ENCODE measurements at regions not wholly inside any gene's neighbourhood (a gene's known extent, or its start where the extent isn't known, plus 50 kb on each side); places are given as distances from the start of the nearest gene placed in this dataset.
"Not testable (repeated sequence)": the region's sequence is repeated elsewhere in the genome, so short reads cannot be mapped to it uniquely, and the experiment has no call there.

DNA sequence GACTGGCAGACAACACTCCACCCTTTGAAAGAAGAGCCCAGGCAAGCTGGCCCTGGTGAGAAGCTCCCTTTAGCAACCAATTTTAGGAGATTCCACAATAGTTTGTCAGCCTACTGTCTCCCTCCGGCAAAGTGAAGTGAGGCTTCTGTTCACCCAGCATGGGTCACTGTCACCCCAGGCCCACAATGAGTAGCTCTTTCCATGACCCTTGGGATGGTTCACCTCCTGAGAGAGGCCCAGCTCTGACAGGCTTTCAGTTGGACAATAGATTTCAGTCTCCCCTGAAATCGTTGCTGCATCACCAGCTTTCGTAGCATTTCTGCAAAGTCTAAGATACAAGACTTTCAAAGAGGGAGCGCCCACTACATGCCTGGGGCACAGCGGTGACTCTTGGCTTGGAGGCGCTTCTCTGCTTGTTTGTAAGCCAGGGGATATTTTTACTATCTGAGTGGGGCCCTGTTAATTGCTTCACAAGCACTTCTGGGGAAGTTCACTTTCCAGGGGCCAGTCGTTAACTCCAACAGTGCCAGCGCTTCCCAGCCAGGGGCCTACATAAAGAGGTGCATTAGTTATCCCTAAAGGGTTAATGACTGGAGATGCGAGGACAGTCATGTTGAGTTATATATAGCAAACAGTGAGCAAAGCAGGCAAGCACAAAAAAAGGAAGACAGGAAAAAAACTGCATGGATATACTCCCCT lies 255.7 kb downstream of the BCL2L11 start:
- H3K4me3 ChIP-seq (ENCODE audit: low read depth, low read length); DNase-seq (ENCODE audit: low read depth): not testable (repeated sequence)

DNA sequence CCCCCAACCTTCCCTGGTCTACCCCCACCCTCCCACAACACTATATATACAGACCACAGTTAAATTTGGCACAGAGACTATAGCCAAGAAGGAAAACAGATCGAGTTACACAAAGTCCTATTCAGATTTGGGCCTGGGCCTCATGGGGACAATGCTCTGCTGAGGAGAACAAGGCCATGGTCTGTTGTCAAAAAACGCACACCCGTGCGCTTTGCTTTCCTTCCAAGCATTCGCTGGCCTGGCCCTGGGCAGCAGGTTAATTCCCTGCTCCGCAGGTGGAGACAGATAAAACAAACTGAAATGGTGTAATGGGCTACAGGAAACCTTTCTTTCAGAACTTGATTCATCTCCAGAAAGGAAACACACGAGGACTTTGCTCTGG lies 256.2 kb downstream of the BCL2L11 start:
- H3K4me3 ChIP-seq (ENCODE audit: low read depth, low read length), result not testable (repeated sequence)

DNA sequence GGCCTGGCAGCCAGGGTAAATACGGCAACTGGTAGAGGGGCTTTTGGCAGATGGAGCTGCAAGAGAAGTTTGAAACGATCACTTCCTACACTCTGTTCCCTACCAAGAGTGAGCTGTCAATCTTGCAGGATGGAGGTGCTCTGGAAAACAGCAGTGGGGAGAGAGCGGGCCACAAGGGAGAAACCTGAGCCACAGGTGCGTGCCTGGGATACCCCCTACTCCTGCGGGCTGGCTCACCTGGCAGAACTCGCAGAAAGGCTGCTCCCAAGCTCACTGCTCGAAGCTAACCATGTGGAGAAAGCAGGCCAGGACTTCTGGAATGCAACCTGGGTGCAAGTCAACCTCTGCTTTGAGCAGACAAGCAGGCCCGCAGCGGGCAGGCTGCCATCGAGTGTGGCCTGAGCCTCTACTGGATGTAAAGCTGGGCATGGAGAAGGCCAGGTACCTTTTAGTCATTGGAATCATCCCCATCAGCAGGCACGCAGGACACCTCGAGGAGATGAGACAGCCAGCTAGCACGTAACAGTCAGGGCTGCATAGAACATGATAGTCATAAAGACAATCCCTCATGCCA lies 256.8 kb downstream of the BCL2L11 start:
- H3K4me3 ChIP-seq (ENCODE audit: low read depth, low read length); DNase-seq (ENCODE audit: low read depth): not testable (repeated sequence)

More for the DNA sequence above, 256.2 kb downstream of the BCL2L11 start:
- not testable (repeated sequence) for DNase-seq (ENCODE audit: low read depth)

DNA sequence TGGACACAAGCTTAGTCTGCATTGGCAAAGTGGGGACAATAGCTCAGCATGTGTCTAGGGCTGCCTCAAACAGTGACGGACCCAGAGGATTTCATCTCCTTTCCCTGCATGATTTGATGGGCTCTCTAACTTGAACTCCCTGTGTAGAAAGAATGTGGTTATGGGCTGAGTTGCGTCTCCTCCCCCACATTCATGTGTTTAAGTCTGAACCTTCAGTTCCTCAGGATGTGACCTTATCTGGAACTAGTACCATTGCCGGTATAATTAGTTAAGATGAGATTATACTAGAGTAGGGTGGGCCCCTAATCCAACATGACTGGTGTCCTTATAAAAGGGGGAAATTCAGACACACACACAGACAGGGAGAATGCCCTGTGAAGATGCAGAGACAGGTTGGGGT lies 257.6 kb downstream of the BCL2L11 start:
- not testable (repeated sequence) for H3K4me3 ChIP-seq (ENCODE audit: low read depth, low read length); DNase-seq (ENCODE audit: low read depth)

DNA sequence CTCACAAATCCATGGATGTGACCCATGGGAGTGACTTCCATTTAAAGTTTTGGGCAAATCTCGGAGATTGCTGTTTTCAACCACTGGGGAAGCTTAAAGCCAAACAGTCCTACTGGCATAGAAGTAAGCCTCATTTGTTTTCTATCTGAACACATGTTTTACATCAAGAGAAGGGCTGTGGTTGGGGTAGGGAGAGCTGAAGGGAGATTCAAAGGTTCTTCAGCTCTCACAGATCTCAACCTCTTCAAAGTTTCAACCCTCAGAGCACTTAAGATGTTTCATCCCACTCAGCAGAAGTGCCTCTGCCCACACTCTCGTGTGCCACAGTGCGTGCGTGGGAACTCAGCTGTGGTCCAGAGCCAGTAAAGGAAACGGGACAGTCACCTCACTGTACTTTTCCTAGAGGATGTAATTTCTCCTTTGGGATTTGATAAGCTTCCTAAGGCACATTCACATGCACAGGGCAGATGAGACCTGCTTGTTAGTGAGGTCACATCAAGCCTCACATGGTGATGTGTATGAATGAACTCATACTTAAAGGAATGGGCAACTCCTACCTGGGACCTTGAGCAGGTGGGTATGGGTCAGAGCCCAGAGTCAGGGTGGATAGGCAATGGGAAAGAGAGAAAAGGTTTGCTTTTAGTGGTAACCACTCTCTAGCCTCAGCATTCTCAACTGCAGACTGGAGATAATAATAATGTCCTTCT lies 260.2 kb downstream of the BCL2L11 start:
- DNase-seq (ENCODE audit: low read depth); H3K4me3 ChIP-seq (ENCODE audit: low read depth, low read length): not testable (repeated sequence)

DNA sequence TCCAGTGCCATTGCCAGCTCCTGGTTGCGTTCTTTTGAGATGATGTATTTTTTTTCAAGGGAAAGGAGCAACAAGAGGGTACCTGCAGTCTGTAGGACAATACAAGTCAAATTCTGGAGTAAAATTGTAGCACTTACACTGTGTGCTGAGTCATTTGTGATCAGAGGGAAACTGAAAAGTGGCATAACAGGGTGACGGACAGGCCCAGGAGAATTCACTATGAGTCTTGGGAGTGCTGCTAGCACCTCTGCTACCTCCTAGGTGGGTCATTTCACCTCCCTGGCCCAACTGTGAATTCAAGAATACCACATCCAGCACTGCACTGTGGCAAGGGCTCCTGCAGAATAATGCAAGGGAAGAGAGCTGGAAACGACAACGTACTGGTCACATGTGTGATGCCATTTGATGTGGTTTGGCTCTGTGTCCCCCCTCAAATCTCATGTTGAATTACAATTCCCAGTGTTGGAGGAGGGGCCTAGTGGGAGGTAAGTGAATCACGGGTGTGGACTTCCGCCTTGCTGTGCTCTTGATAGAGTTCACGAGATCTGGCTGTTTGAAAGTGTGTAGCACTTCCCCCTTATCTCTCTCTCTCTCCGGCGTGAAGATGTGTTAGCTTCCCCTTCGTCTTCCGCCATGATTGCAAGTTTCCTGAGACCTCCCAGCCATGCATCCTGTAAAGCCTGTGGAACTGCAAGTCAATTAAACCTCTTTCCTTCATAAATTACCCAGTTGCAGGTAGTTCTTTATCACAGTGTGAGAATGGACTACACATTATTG lies 261.0 kb downstream of the BCL2L11 start:
- not testable (repeated sequence) for H3K4me3 ChIP-seq (ENCODE audit: low read depth, low read length); DNase-seq (ENCODE audit: low read depth)

DNA sequence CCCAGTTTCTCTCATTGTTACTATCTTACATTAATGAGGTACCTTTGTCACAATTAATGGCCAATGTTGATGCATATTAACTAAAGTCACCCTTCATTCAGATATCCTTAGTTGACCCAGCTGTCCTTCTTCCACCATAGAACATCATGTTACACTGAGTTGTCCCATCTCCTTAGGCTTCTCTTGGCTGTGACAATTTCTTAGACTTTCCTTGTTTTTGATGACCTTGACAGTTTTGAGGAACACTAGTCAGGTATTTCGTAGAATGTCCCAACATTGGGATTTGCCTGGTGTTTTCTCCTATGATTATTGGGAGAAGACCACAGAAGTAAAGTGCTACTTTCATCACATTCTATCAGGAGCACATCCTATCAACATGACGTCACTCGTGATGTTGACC lies 261.8 kb downstream of the BCL2L11 start:
- DNase-seq (ENCODE audit: low read depth); H3K4me3 ChIP-seq (ENCODE audit: low read depth, low read length): not testable (repeated sequence)

DNA sequence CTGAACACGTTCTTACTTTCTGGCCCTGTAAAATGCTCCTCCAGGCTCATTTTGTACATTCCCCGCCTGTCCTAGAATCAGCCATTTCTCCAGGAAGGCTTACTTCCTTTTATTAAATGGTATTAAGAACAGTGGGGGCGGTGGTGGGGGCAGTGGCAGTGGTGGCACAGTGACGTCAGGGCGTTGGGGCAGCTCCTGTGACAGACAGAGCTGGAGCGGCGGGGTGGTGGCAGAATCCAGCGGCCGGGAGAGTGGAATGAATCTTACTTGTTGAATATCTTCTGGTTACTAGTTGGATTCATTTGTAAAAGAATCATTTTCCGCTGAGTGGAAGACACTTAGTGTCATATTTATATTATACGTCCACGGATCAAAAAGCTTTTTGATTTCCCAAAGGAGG lies 262.6 kb downstream of the BCL2L11 start:
- not testable (repeated sequence) for H3K4me3 ChIP-seq (ENCODE audit: low read depth, low read length); DNase-seq (ENCODE audit: low read depth)

DNA sequence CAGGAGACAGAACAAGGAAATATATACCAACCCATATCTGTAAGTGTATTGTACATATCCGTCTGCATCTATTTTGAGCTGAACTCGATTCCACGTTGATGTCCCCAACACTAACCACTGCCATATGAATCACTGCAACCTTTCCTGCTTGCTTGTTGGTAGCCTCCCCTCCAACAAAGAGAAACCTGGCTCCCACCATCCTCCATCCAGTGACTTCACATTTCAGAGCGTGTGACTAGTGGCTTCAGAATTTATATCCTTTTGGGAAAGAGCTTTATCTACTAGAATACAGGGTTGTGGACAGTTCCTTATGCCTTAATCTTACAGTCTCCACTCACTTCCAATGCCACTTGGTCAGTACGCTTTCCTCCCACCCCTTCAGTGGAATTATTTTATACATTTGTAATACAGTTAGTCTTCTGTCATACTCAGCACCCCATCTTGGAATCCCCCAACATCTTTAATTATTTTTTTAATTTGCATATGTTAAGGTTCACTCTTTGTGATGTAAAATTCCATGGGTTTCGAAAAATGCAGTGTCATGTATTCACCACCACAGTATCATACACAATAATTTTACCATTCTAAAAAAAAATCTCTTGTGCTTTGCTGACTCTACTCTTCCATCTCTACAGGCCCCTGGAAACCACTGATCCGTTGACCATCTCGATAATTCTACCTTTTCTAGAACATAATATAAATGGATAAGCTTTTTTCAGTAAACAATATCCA lies 264.7 kb downstream of the BCL2L11 start:
- not testable (repeated sequence) for H3K4me3 ChIP-seq (ENCODE audit: low read depth, low read length); DNase-seq (ENCODE audit: low read depth)

DNA sequence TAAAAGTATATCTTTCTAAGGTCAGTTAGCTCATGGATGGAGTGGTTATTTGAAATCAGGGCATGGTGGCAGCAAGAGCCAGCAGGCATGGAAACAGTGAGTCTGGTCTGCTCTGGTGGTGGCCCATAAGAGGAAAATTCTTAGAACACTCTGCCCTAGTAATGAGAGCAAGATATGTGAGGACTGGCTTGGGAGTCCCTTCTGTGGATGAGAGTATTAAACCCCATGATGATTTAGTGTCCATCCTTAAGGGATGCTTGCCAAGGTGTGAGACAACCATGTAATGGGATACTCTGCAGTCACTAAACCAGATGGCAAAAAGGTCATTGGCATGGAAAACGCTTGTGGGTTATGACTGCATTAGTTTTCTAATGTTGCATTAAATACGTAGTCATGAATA lies 269.9 kb downstream of the BCL2L11 start:
- not testable (repeated sequence) for DNase-seq (ENCODE audit: low read depth); H3K4me3 ChIP-seq (ENCODE audit: low read depth, low read length)

DNA sequence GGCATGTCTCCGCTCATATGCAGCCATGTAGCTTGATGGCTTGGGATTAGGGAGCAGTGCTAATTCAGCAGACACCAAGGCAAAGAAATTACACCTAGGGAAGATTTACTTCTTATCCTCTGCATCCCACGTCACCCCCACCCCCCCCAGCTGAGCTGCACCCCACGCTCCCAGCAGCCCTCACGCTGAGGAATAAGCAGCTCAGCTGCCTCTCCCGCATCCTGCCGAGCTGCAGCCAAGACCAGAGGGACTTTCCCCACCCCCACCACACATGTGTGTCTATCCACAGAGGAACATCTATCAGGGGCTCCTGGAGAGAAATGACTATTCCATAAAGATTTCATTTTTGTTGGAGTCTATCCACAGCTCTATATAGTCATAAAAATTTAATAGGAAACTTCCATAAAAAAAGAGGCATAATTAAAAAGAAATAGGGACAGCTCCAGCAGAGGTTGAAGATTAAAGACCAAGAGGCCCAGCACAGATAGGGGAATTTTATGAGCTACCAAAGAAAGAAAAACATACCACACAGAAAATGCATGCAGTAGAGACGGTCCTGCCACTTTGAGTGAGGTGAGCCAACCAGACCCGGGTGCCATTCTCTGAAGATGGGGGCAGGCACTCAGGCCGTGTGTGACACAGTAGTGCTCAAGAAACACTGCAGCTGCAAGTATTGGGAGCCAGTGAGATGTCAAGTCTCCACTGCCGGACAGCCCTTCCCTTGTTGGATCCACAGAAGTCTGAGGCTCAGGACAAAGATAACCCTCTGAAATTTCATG lies 274.8 kb downstream of the BCL2L11 start:
- H3K4me3 ChIP-seq (ENCODE audit: low read depth, low read length); DNase-seq (ENCODE audit: low read depth): not testable (repeated sequence)

DNA sequence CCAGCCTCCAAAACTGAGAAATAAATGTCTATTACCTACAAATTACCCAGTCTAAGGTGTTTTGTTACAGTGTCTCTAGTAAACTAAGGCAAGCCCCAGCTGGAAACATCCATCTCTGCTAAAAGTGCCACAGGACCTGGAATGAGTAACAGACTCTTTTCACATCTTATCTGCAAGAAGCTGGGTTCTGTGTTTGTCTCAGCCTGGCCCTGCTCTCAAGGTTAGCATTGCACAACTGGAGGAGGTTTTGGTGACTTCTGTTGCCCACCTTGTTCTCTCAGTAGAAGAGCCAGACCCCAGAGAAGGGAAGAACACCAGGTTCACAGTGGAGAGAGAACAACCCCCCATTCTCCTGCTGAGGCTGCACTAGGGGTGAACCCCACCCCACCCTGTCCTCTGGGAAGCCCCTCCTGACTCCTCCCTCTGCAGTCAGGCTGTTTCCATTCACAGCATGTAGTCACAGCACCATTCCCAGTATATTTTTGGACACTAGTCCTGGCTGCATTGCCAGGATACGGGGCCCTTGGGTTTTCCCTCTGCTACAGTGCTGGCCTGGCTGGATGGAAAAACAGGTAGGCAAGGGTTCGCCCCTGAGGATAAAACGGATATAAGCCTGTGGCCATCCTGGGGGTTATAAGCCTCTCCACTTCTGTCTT lies 280.0 kb downstream of the BCL2L11 start:
- not testable (repeated sequence) for DNase-seq (ENCODE audit: low read depth)

DNA sequence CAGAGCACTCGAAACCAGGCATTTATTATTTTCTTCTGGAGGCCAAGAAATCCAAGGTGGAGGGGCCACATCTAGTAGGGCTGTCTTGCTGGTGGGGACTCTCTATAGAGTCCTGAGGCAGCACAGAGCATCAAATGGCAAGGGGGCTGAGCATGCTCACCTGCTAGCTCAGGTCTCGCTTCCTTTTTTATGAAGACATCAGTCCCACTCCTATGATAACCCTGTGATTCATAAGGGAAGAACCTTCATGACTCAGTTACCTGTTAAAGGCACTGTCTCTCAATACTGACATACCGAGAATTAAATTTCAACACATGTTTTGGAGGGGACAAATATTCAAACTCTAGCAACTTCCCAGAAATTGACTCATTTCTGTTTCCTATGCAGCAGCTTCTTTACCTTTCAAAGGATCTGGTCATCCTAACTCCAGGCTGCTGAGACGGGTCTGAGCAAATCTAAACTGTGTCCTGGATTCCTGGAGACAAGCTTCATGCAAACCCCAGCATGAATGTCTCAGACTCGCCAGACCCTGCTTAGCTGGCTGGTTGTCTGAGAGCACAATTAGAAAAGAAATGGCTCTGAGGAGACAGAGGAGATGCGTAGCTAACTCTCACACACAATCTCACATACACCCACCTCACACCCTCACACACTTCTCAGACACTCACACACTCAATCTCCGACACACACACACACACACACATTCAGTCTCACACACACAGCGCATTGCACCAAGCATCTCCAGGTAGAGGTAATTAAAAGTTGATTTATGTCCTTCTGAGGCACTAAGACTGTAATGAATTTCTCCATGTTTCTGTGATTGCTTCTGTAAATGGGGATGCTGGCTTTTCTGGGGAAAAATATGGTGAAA lies 280.8 kb downstream of the BCL2L11 start:
- not testable (repeated sequence) for DNase-seq (ENCODE audit: low read depth); H3K4me3 ChIP-seq (ENCODE audit: low read depth, low read length)

More for the DNA sequence above, 280.0 kb downstream of the BCL2L11 start:
- not testable (repeated sequence) for H3K4me3 ChIP-seq (ENCODE audit: low read depth, low read length)

DNA sequence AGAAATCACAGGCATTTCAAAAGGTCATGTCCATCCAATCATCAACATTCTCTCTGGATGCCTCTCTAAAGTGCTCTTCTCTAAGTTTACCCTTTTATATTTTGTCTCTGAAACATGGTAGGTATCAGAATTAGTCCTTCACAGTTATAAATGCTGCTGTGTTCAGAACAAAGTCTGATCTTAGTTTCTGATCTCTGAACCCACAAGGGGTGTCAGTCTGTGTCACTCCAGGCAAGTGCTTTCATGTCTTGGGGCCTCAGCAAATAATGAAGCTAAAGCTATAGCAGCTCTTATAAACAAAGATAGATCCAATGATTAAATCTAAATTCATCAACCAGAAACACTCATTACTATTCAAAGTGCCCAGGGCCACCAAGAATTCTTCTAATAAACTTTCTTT lies 281.7 kb downstream of the BCL2L11 start:
- DNase-seq (ENCODE audit: low read depth); H3K4me3 ChIP-seq (ENCODE audit: low read depth, low read length): not testable (repeated sequence)

DNA sequence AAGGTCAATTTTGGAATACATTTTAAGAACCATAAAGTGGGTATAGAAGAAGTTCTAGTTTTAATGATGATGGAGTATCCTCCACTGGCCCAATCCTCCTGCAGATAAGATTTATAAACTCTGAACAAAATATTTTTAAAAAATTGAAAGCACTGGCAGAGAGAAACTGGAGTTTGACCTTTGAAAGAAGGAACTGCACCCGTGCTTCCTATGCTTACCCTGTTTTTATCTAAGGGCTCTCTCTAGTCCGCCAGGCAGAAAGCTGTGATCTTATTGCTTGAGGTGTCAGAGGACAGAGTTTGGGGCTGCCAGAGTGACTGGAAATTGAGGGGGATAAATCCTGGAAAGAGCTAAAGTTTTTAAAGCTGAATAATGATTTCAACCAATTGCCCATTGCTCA lies 282.6 kb downstream of the BCL2L11 start:
- H3K4me3 ChIP-seq (ENCODE audit: low read depth, low read length); DNase-seq (ENCODE audit: low read depth): not testable (repeated sequence)

DNA sequence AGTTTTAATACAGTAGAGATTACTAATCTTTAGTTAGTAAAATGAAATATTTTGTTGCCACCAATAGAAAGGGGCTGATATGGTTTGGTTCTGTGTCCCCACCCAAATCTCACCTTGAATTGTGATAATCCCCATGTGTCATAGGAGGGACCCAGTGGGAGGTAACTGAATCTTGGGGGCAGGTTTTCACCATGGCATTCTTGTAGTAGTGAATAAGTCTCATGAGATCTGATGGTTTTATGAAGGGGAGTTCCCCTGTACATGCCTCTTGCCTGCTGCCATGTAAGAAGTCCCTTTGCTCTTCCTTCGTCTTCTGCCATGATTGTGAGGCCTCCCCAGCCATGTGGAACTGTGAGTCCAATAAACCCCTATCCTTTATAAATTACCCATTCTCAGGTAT lies 285.9 kb downstream of the BCL2L11 start:
- not testable (repeated sequence) for DNase-seq (ENCODE audit: low read depth); H3K4me3 ChIP-seq (ENCODE audit: low read depth, low read length)

Data from GM12864 (cell line).